BE2C (cell line): ENCODE measurements at regions not wholly inside any gene's neighbourhood (a gene's known extent, or its start where the extent isn't known, plus 50 kb on each side); places are given as distances from the start of the nearest gene placed in this dataset.

ENCODE experiments used
- DNase-seq: peaks from one replicate; pipeline ENCODE4 v3.0.0-alpha.2; 2020
- H3K27me3 ChIP-seq: fragments of 250-450 bp; sonication (Bioruptor Pico); 2 replicates; pipeline ENCODE4 v1.5.1; 2020; ENCODE audit warnings: mild to moderate bottlenecking
- H3K36me3 ChIP-seq: fragments of 250-450 bp; sonication (Bioruptor Pico); 2 replicates; pipeline ENCODE4 v1.5.1; 2020; ENCODE audit warnings: mild to moderate bottlenecking
- H3K4me1 ChIP-seq: fragments of 250-450 bp; sonication (Bioruptor Pico); 2 replicates; pipeline ENCODE4 v1.5.1; 2020
- H3K4me3 ChIP-seq: 2 replicates; pipeline ENCODE4 v1.5.1; 2011; ENCODE audit warnings: low read depth, low read length
- H3K9me3 ChIP-seq: fragments of 250-450 bp; sonication (Bioruptor Pico); 2 replicates; pipeline ENCODE4 v1.5.1; 2020
- TF ChIP-seq, protein P1 (sequence below): IDR thresholded peaks from 2 replicates; pipeline ENCODE4 v1.5.1; 2012; ENCODE audit warnings: mild to moderate bottlenecking, low read depth, low read length

DNA sequence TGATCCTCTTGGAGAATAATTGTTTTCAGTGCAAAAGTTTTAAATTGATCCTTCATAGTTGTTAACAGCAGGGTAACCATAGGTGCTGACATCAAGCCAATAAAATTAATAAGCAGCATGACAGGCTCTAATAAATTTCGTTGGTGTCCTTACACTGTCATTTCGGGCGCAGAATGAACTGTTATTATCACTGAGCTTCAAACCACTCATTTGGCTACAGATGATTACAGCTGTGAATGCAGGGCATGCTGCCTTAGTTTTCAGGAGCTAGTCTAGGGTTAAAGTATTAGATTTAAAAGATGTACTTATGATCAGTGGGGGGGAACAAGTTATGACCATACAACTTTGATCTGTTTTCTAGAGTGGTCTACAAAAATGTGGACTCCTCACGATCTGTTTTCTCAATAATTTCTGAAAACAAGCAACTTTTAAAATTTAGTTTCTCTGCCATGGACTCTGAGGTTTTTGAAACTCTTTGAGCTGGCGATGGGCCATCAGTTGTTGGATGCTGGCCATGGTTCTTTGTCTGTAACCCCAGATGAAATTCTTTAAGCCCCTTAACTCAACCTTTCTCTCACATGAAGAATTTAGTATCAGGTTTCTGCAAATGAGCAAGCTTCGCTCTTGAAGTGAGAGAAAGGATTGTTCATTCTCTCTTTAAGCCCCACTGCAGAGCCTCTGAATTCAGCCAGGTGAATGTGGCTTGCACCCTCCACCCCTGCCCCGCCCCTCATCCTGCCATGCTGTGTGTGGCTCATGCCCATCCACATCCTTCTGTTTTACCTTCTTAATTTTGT lies 99.1 kb upstream of the MTHFD1L start:
- TF ChIP-seq, protein P1, sequence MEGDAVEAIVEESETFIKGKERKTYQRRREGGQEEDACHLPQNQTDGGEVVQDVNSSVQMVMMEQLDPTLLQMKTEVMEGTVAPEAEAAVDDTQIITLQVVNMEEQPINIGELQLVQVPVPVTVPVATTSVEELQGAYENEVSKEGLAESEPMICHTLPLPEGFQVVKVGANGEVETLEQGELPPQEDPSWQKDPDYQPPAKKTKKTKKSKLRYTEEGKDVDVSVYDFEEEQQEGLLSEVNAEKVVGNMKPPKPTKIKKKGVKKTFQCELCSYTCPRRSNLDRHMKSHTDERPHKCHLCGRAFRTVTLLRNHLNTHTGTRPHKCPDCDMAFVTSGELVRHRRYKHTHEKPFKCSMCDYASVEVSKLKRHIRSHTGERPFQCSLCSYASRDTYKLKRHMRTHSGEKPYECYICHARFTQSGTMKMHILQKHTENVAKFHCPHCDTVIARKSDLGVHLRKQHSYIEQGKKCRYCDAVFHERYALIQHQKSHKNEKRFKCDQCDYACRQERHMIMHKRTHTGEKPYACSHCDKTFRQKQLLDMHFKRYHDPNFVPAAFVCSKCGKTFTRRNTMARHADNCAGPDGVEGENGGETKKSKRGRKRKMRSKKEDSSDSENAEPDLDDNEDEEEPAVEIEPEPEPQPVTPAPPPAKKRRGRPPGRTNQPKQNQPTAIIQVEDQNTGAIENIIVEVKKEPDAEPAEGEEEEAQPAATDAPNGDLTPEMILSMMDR: no peak
- H3K4me1 ChIP-seq: no peaks in the 10 kb centered on the region

DNA sequence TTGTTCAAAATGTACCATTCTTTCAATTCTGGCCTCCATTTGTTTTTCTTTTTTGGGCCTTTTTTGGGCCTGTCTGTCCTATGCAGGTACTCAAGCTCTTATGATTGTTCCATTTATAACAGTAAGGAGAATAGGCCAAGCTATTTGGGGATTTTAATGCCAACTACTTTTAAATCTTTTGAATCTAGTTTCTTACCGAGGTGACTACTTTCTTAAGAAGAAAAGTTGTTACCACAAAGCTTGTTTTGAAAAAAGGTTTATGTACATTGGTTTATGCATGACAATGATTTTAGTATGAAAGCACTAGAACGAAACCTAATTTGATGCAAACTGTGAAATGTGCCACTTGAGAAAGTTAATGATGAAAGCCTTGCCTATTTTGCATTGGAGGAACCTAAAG lies 98.3 kb upstream of the MTHFD1L start:
- Histone ChIP-seq H3K4me1 (no peaks in the 10 kb centered on the region), H3K4me3 (no peak overlapping the region), H3K27me3 (peaks cover 3% of the 10 kb centered on the region; the same call in 1 of the 2 replicates), H3K36me3 (no peaks in the 10 kb centered on the region), H3K9me3 (no peaks in the 10 kb centered on the region)
- TF ChIP-seq, protein P1: no peak
- no peak for DNase-seq

More for the DNA sequence above, 99.1 kb upstream of the MTHFD1L start:
- H3K4me3 ChIP-seq: no peak overlapping the region
- no peak for DNase-seq
- peaks cover 3% of the 10 kb centered on the region; the same call in 1 of the 2 replicates for H3K27me3 ChIP-seq
- no peaks in the 10 kb centered on the region for H3K9me3 ChIP-seq
- no peaks in the 10 kb centered on the region for H3K36me3 ChIP-seq

DNA sequence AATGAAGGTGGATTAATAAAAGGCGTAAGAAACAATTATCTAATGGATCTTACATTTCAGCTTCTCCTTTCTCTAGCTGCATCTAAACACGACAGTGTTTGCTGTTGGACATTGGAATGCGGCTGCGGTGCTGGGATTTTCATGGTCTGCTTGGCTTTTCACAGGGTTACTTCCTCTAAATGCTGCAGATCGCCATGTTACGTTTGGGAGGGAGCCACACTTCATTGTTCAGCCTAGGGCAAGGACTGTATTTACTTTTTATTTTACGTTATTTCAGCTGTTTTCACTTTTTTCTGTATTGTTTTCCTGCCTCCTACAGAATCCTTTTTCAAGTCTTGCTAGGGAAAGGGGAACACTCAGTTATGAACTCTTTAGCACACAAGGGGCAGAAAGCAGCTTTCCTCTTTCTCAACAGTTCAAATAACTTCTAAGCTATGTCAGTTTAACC lies 97.9 kb upstream of the MTHFD1L start:
- DNase-seq: no peak
- no peaks in the 10 kb centered on the region for H3K4me1 ChIP-seq
- H3K36me3 ChIP-seq: no peaks in the 10 kb centered on the region
- no peak overlapping the region for H3K4me3 ChIP-seq
- peaks cover 3% of the 10 kb centered on the region; the same call in 1 of the 2 replicates for H3K27me3 ChIP-seq
- H3K9me3 ChIP-seq: no peaks in the 10 kb centered on the region
- TF ChIP-seq, protein P1: no peak

DNA sequence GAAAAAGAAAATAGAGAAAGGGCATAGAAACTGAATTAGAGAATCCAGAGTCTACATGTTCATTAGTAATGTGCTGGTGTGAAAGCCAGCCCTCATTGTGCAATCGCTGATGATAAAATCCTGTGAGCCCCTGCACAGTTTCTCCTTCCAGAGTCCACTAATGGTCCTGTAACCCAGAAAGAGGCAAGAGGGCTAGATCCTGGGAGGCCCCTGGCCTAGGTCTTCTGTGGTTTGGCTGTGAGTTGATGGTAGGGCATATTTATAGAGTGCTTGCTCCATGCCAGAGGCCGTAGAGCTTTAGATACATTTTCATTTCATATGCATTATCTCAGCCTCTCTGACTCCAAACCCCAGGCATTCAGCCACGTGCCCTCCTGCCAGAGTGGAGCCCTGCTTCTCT lies 94.9 kb upstream of the MTHFD1L start:
- DNase-seq: no peak
- TF ChIP-seq, protein P1: no peak
- H3K27me3 ChIP-seq: peaks cover 3% of the 10 kb centered on the region; the same call in 1 of the 2 replicates
- no peaks in the 10 kb centered on the region for H3K36me3 ChIP-seq
- no peaks in the 10 kb centered on the region for H3K9me3 ChIP-seq
- H3K4me3 ChIP-seq: no peak overlapping the region
- no peaks in the 10 kb centered on the region for H3K4me1 ChIP-seq

DNA sequence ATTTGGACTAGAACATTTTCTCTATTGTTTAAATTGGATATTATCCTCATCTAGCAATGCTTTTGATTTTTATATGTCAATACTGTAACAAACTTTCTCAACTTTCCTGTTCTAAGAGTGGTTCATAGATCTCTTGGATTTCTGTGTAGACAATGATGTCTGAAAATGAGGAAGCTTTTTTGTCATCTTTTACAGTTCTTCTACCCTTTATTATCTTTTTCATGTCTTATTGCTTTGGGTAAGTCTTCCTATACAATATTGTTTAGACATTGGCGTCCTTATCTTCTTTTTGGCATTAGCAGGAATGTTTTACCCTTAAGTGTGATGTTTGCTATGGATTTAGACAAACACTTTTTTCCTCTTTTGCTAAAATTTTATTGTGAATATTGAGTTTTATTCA lies 91.5 kb upstream of the MTHFD1L start:
- H3K36me3 ChIP-seq: no peaks in the 10 kb centered on the region
- H3K4me1 ChIP-seq: no peaks in the 10 kb centered on the region
- no peak for DNase-seq
- no peaks in the 10 kb centered on the region for H3K9me3 ChIP-seq
- no peak overlapping the region for H3K4me3 ChIP-seq
- H3K27me3 ChIP-seq: no peaks in the 10 kb centered on the region
- TF ChIP-seq, protein P1: no peak
